GM18951 (cell line): ENCODE measurements at regions not wholly inside any gene's neighbourhood (a gene's known extent, or its start where the extent isn't known, plus 50 kb on each side); places are given as distances from the start of the nearest gene placed in this dataset.

Experiments used
- POLR2A ChIP-seq: IDR thresholded peaks from 4 replicates; pipeline ENCODE4 v1.6.1; 2011; ENCODE audit warnings: mild to moderate bottlenecking; ENCODE audit not compliant: insufficient read length, insufficient read depth; ENCODE audit errors: extremely low read depth
- in situ Hi-C: fragments of 300-500 bp; cut with MboI; formaldehyde crosslinking; loops from one replicate; pipeline ENCODE4 v1.12.0; 2022; ENCODE audit warnings: low sequenced_read_pairs, mixed read lengths, inconsistent platforms; ENCODE audit not compliant: unreplicated experiment

DNA sequence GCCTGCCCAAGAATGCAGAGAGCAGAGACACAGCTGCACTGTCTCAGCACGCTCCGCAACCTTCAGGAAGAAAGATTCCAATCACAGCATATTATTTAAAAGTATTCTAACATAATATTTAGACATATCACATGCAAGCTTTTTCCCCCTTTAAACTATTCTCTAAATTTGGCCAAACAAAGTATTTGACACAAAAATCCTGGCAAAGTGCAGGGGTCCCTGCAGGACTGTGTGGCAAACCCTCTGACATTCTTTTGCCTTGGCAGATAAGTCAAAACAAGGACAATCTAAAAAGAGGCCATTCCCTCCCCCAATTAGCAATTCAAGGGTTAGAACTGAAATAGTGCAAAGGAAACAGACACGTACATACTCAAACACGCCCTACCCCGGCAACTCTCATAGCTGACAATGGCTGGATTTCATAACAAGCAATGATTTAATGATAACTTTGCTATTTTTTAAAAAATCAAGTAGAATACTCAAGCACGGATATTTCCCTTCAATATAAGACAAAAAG, 225.3 kb downstream of the MRPL39 start:
- in situ Hi-C loops: no loop called here
- no peak for TF ChIP-seq POLR2A

DNA sequence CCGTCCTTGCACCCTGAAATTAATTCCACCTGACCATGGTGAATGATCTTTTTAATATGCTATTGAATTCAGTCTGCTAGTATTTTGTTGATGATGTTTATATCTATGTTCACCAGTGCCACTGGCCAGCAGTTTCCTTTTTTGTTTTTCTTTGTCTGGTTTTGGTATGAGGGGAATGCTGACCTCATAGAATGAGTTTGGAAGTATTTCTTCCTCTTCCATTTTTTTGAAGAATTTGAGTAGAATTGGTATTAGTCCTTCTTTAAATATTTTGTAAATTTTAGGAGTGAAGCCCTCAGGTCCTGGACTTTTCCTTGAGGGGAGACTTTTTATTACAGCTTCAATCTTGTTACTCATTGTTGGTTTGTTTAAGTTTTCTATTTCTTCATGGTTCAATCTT, 231.6 kb downstream of the MRPL39 start:
- in situ Hi-C loops: no loop called here
- TF ChIP-seq POLR2A: no peak

DNA sequence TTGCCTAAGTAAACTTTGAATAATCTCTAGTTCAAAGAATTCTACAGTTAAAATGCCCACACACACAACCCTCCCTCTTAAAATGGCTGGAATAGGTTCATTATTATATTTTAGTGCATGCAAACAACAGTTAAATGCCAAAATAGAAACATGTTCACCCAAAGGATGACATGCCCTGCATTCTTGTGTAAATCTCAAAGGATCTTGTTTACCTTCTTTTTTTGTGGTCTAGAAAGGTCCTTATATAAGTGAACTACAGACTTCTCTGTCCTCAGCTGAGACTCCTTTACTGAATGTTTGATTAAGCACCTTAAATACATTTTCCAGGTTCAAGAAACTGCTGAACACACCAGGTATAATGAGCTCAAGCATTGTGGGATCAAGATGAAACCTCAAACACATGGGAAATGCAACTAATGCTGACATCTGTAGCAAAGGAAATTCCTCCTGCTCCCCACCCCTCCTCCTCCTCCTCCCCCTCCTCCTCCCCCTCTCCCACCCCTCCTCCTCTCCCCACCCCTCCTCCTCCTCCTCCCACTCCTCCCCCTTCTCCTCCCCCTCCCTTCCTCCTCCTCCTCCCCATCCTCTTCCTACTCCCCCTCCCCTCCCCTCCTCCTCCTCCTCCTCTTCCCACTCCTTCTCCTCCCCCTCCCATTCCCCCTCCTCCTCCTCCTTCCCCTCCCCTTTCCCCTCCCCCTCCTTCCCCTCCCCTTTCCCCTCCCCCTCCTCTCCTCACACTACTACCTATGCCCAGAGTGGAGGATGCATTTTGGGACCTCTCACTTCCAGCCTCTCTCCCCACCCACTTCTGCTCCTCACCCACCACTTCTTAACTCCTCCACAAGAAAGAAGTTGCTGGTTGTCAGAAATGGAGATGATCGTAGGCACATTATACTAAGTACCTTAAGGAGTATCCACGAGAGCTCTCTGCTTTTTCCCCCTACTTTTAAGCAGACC, 233.9 kb downstream of the MRPL39 start:
- TF ChIP-seq POLR2A: no peak
- in situ Hi-C loops: no loop called here

DNA sequence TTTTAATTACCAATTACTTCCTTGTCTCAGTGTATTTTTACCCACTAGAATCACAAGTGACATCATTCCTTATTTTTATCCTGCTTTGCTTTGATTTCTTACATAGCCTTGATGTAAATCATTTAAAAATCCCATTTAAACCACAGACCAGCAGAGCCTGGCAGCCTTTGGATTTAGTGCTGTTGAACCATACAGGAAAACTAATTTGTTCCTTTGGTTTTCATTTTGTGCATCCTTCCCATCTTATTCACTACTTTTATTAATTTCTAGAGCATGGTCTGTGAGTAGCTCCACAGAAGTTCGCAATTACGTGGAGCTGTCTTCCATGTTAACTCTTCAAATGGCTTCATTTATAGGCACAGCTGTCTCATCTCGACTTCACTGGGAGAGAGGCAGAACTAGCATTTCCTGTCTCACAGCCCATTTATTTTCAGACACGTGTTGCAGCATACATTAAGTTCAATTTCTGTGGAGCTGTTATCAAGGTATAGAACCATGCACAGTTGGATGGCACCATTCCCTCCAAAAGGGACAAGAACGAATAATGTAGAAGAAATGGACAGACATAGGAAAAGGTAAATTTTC, 235.3 kb downstream of the MRPL39 start:
- TF ChIP-seq POLR2A: no peak
- in situ Hi-C loops: no loop called here

DNA sequence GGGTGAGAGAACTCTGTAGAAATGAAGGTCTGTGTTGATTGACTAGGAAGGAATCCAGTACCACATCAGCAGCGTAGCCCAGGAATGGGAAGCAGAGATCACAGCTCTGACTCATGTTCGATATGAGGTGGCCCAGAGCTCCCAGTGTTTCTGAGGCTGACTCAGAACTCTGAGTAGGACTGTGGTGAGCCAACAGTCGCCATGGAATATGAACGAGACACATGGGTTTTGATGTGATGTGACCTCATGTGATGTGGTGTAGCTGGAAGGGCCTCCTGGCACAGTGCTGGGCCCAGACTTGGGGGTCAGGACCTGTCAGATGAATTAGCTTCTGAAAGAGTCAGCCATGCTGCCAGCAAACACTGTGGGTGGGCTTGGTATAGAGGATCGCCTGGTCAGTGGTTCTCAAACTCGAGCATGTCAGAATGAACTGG, 237.0 kb downstream of the MRPL39 start:
- in situ Hi-C loops: no loop called here
- TF ChIP-seq POLR2A: no peak

DNA sequence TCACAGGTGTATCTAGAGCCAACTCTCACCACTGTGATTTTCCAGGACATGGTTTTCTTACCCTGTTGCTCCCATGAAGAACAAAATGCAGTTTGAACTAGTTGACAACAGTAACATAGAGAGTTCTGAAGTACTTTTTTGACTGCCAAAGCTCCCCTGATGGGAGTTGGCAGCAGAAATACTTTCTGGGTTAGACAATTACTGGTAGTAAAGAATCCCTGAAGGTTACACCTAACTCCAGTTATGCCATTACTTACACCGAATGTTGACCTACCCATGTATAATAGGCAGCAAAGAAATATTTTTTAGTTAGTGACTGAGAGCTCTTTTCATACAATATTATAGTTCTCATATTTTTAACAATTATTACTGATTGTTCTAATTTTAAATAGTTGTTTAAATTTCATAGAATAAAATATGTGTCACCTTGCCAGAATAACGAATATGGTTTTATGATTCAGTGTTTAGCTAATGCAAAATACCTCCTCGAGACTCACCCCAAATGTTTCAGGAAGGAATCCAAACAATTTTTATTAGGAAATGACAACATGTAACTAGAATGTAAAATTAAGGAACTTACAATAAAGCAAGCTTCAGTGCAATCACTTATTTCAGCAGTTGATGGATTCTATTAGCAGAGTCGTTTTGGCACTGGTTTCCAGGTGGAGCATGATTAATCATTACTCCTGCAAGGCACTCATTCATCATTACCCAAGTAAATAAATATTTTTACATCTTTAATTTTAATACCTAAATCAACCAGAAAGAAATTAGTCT, 237.6 kb downstream of the MRPL39 start:
- in situ Hi-C loops: no loop called here
- no peak for TF ChIP-seq POLR2A

DNA sequence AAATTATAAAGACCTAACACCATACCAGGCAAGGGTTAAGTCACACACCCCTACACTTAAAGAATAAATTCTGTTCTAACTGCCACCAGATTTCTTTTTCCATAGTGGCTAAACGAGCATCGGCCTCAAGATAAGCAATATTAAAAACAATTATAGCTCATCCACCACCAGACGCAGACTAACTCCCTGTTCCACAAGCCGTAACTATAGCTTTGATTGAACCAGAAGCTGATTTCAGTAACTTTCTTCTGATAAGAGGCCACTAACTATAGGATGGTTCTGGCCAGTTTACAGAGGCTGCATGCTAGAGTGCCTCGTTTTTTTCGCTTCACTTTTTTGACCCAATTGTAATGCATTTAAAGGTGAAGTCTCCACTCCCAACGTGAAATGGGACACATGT, 238.8 kb downstream of the MRPL39 start:
- TF ChIP-seq POLR2A: no peak
- in situ Hi-C loops: no loop called here

DNA sequence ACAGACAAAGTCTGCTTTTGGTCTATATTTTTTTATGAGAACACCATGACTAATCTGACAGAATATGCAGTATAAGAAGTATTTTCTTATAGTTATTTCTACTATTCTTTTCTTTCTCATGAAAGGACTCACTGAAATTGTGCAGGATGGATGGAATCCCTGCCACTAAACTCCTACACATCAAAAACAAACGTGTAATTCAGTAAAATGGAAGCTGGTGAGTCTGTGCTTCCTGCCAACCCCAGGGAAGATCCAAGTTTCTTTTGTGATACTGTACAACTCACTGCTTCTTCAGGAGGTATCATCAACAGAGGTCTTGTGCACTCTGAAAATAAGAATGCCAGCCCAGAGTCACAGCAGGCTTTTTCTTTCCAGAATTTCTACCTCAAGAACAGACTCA, 241.2 kb downstream of the MRPL39 start:
- no peak for TF ChIP-seq POLR2A
- in situ Hi-C loops: no loop called here

DNA sequence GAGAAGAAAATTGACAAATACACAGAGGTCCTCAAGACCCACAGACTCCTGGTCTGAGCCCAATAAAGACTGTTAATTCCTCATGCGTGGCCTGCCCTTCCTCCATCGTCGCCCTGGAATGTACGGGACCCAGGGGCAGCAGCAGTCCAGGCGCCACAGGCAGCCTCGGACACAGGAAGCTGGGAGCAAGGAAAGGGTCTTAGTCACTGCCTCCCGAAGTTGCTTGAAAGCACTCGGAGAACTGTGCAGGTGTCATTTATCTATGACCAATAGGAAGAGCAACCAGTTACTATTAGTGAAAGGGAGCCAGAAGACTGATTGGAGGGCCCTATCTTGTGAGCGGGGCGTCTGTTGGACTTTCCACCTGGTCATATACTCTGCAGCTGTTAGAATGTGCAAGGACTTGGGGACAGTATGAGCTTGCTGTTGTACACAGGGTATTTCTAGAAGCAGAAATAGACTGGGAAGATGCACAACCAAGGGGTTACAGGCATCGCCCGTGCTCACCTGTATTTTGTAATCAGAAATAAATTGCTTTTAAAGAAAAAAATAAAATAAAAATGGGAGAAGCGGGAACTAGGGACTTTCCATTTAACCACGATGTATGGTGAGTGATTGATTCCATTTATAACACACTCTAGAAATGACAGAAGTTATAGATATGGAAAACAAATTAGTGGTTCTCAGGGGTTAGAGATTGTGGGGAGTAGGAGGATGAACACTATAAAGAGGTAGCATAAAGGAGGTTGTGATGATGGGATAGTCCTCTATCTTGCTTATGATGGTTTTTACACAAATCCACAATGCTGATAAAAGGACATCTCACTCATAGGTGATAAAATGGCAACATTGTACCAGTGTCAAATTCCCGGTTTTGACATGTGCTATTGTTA, 244.7 kb downstream of the MRPL39 start:
- in situ Hi-C loops: no loop called here
- TF ChIP-seq POLR2A: no peak

DNA sequence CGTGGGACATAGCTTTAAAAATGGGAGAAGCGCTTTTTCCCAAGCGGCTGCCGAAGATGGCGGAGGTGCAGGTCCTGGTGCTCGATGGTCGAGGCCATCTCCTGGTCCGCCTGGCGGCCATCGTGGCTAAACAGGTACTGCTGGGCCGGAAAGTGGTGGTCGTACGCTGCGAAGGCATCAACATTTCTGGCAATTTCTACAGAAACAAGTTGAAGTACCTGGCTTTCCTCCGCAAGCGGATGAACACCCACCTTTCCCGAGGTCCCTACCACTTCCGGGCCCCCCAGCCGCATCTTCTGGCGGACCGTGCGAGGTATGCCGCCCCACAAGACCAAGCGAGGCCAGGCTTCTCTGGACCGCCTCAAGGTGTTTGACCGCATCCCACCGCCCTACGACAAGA, 245.5 kb downstream of the MRPL39 start:
- no peak for TF ChIP-seq POLR2A
- in situ Hi-C loops: no loop called here

DNA sequence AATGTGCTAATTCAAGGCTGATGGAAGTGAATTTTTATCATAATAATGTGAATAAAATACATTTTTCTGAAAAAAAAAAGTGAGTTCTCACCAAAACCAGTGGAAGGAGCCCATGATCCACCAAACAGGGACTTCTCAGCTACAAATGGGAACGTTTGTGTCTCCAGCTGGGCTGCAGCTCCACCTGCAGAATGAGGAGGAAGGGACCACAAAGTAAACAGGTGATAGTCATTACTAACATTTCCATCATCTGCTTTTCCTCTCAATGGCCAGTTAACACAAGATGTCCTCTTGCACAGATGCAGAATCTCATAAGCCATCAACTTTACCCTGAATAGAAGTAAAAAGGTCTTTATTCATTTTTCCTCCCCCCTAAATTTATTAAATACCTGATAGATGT, 246.2 kb downstream of the MRPL39 start:
- no peak for TF ChIP-seq POLR2A
- in situ Hi-C loops: no loop called here

DNA sequence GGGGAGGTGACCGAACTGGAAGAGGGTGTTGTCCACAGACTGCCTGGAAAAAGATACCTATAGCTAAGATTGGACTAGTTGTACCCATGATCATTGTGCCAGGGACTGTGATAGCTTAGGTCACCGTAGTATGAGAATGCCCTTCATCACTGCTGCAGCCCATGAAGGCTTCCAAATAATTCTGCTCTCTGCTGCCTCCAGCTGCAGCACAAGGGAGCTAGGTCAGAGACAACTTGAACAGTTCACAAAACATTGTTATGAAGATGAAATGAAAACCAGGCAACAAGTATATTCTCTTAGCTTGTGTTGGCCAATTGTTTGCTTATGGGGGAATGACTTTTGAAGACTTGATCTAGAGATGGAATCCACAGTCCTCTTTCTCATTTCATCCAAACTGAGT, 246.7 kb downstream of the MRPL39 start:
- TF ChIP-seq POLR2A: no peak
- in situ Hi-C loops: no loop called here
